GM12878 (cell line): ENCODE measurements at regions not wholly inside any gene's neighbourhood (a gene's known extent, or its start where the extent isn't known, plus 50 kb on each side); places are given as distances from the start of the nearest gene placed in this dataset.

Experiments used
- ATAC-seq: fragments of 200-7000 bp; cut with Tn5 transposase; 3 replicates; pipeline ENCODE4 v1.9.1; 2020; ENCODE audit warnings: mild to moderate bottlenecking, moderate library complexity
- BruUV-seq: library from RNA; stranded (reverse); fragments of 400-500 nt; replicated peaks from 2 replicates; lab custom pipeline; 2021; lab: Mats Ljungman, UMichigan
- CTCF ChIA-PET: fragments of 300-600 bp; sonication (Branson Sonifier 250); formaldehyde crosslinking; extraction: SDS; loops from one replicate; lab custom pipeline; 2021; ENCODE audit warnings: inconsistent platforms; lab: Yijun Ruan, JAX
- POLR2A ChIA-PET: fragments of 350-600 bp; formaldehyde crosslinking; extraction: SDS; loops from one replicate; lab custom pipeline; 2021; ENCODE audit warnings: inconsistent platforms; lab: Charles Lee
- RAD21 ChIA-PET: fragments of 300-600 bp; sonication (Branson Sonifier 250); formaldehyde crosslinking; loops from one replicate; lab custom pipeline; 2023; ENCODE audit warnings: antibody characterized with exemption; ENCODE audit not compliant: unreplicated experiment; lab: Charles Lee
- SMC1A ChIA-PET: fragments of 300-600 bp; sonication (Branson Sonifier 250); formaldehyde crosslinking; loops from one replicate; lab custom pipeline; 2023; ENCODE audit not compliant: unreplicated experiment, uncharacterized antibody; lab: Charles Lee
- DNase-seq: peaks from one replicate; pipeline ENCODE4 v3.0.0-alpha.2; 2011; ENCODE audit warnings: low read depth, low spot score
- FAIRE-seq: peaks from 3 replicates; lab custom pipeline; 2011; peaks lifted over from hg19 to GRCh38; lab: Jason Lieb, UNC
- H2AFZ ChIP-seq: 2 replicates; pipeline ENCODE4 v1.6.0; 2011; ENCODE audit warnings: low read depth, low read length, control low read depth; ENCODE audit not compliant: control insufficient read depth
- H3K27ac ChIP-seq: 2 replicates; pipeline ENCODE4 v1.5.1; 2011; ENCODE audit warnings: control low read depth; ENCODE audit not compliant: control insufficient read depth, insufficient read depth
- H3K27me3 ChIP-seq, 2 experiments: replicated peaks in 1 of 2; 2 replicates each; pipeline versions ENCODE4 v1.6.0 to v1.6.1; 2011; ENCODE audit warnings: low read length in 1 of 2; ENCODE audit not compliant: control insufficient read depth in 2 of 2, insufficient read depth in 2 of 2
- H3K36me3 ChIP-seq, 2 experiments: 2 replicates each; pipeline ENCODE4 v1.5.1; 2011; ENCODE audit warnings: low read length in 1 of 2; ENCODE audit not compliant: control insufficient read depth in 2 of 2, insufficient read depth in 2 of 2
- H3K4me1 ChIP-seq: 2 replicates; pipeline ENCODE4 v1.6.1; 2011; ENCODE audit warnings: mild to moderate bottlenecking, low read length, moderate library complexity, mixed read lengths; ENCODE audit not compliant: control insufficient read depth, insufficient read depth
- H3K4me2 ChIP-seq: 2 replicates; pipeline ENCODE4 v1.6.0; 2011; ENCODE audit warnings: control low read depth; ENCODE audit not compliant: control insufficient read depth, insufficient read depth
- H3K4me3 ChIP-seq: fragments of 200-600 bp; sonication (generic); 2 replicates; pipeline ENCODE4 v1.5.1; 2016
- H3K79me2 ChIP-seq: 2 replicates; pipeline ENCODE4 v1.6.0; 2011; ENCODE audit warnings: low read length; ENCODE audit not compliant: control insufficient read depth, insufficient read depth
- H3K9ac ChIP-seq: 2 replicates; pipeline ENCODE4 v1.8.0; 2011; ENCODE audit warnings: low read length, control low read depth, mixed read lengths; ENCODE audit not compliant: control insufficient read depth, insufficient read depth
- H3K9me3 ChIP-seq: replicated peaks from 3 replicates; pipeline ENCODE4 v1.5.1; 2011; ENCODE audit warnings: mild to moderate bottlenecking, low read length; ENCODE audit not compliant: control insufficient read depth, insufficient read depth
- H4K20me1 ChIP-seq: 2 replicates; pipeline ENCODE4 v1.6.0; 2011; ENCODE audit not compliant: control insufficient read depth, insufficient read depth
- BACH1 ChIP-seq: fragments of 450-650 bp; IDR thresholded peaks from 2 replicates; pipeline ENCODE4 v1.6.1; 2017; ENCODE audit warnings: mild to moderate bottlenecking, borderline replicate concordance
- CBX3 ChIP-seq: fragments of 200-600 bp; sonication (generic); IDR thresholded peaks from 2 replicates; pipeline ENCODE4 v1.6.1; 2016; ENCODE audit warnings: low read depth, borderline replicate concordance
- FOXM1 ChIP-seq: IDR thresholded peaks from 2 replicates; pipeline ENCODE4 v1.6.1; 2012; ENCODE audit warnings: low read depth, mild to moderate bottlenecking, inconsistent platforms, low read length, moderate library complexity
- HCFC1 ChIP-seq: fragments of 150-350 bp; IDR thresholded peaks from 2 replicates; pipeline ENCODE4 v1.6.1; 2014; ENCODE audit warnings: low read length
- MXI1 ChIP-seq: fragments of 150-350 bp; IDR thresholded peaks from 2 replicates; pipeline ENCODE4 v1.6.1; 2011; ENCODE audit warnings: low read depth, mild to moderate bottlenecking, inconsistent platforms, low read length, improper control_type of control experiment
- NR2C2 ChIP-seq: IDR thresholded peaks from 2 replicates; pipeline ENCODE4 v1.6.1; 2011; ENCODE audit warnings: borderline replicate concordance, low read depth; ENCODE audit not compliant: control insufficient read depth, insufficient read length
- PAX8 ChIP-seq: fragments of 450-650 bp; IDR thresholded peaks from 2 replicates; pipeline ENCODE4 v1.6.1; 2017; ENCODE audit warnings: mild to moderate bottlenecking, moderate library complexity
- PRDM15 ChIP-seq: fragments of 450-650 bp; formaldehyde crosslinking; IDR thresholded peaks from 2 replicates; pipeline ENCODE4 v1.4.0; 2020; ENCODE audit warnings: mild to moderate bottlenecking, moderate library complexity
- SREBF1 ChIP-seq: IDR thresholded peaks from 2 replicates; pipeline ENCODE4 v1.6.1; 2012; ENCODE audit warnings: mild to moderate bottlenecking, low read length
- TCF12 ChIP-seq: IDR thresholded peaks from 2 replicates; pipeline ENCODE4 v1.6.1; 2011; ENCODE audit warnings: low read depth, mild to moderate bottlenecking, low read length
- YBX1 ChIP-seq: fragments of 450-650 bp; IDR thresholded peaks from 2 replicates; pipeline ENCODE4 v1.6.1; 2016; ENCODE audit warnings: antibody characterized with exemption
- ZBED1 ChIP-seq: IDR thresholded peaks from 2 replicates; pipeline ENCODE4 v1.6.1; 2016; ENCODE audit warnings: borderline replicate concordance
- ZNF384 ChIP-seq: IDR thresholded peaks from 2 replicates; pipeline ENCODE4 v1.6.1; 2012; ENCODE audit warnings: low read depth, mild to moderate bottlenecking, low read length, improper control_type of control experiment, borderline replicate concordance
- ZNF592 ChIP-seq: fragments of 450-650 bp; IDR thresholded peaks from 2 replicates; pipeline ENCODE4 v1.6.1; 2017; ENCODE audit warnings: mild to moderate bottlenecking, moderate library complexity
- ZNF622 ChIP-seq: fragments of 450-650 bp; IDR thresholded peaks from 2 replicates; pipeline ENCODE4 v1.6.1; 2017; ENCODE audit warnings: mild to moderate bottlenecking, inconsistent platforms
- ZSCAN29 ChIP-seq: fragments of 450-650 bp; IDR thresholded peaks from 2 replicates; pipeline ENCODE4 v1.6.1; 2017; ENCODE audit warnings: mild to moderate bottlenecking, moderate library complexity
- WGBS: methylation state at CpG from one replicate; pipeline ENCODE4 v1.1.6; 2016; ENCODE audit warnings: low lambda C conversion rate; ENCODE audit not compliant: insufficient replicate concordance, insufficient coverage; ENCODE audit errors: missing lambda C conversion rate; 5-methylcytosine and 5-hydroxymethylcytosine counted together
- in situ Hi-C: fragments of 300-500 bp; cut with MboI; formaldehyde crosslinking; loops from 9 replicates; pipeline ENCODE4 v1.14.3; 2018; ENCODE audit warnings: mixed read lengths
- intact Hi-C: fragments of 100-400 bp; cut with micrococcal nuclease; formaldehyde crosslinking; loops from one replicate; pipeline ENCODE4 v1.14.2; 2022; ENCODE audit not compliant: unreplicated experiment

GRCh38 chr12:30136696-30137095, 353.0 kb upstream of the TMTC1 start (continued):
- TF ChIP-seq PRDM15 (CRISPR knock-in tag) (no peak), NR2C2 (no peak), TCF12 (no peak), ZSCAN29 (no peak), ZNF384 (no peak), CBX3 (no peak), SREBF1 (no peak), HCFC1 (no peak)

- no TSS peak for BruUV-seq
- intact Hi-C loops (loop anchor here (1.0 to 2.0 kb wide), 2 partner anchors 583 to 617 kb away; no protein-coding TSS in a partner anchor), in situ Hi-C loops (no loop called here)
- SMC1A ChIA-PET: interaction anchor here (1.2 to 1.4 kb wide), 3 partner anchors 9 to 616 kb away, joined by 3 to 8 read pairs (median 4); no protein-coding TSS in a partner anchor
- H3K9me3 ChIP-seq: no peaks in the 10 kb centered on the region; the same call in 2 of the 3 replicates
- WGBS: 28% methylated on average over 2 of the region's 2 CpGs
- RAD21 ChIA-PET: interaction anchor here (3.5 kb wide), 1 partner anchor 616 kb away, joined by 24 read pairs; no protein-coding TSS in a partner anchor
- H3K27ac ChIP-seq: no peak overlapping the region
- no peak for ATAC-seq
- no peaks in the 10 kb centered on the region for H4K20me1 ChIP-seq
- no peak overlapping the region for H3K4me2 ChIP-seq
- no peak overlapping the region for H3K4me3 ChIP-seq
- POLR2A ChIA-PET: no interaction called here
- no peak for DNase-seq
- no peak for FAIRE-seq
- no peaks in the 10 kb centered on the region for H3K4me1 ChIP-seq
- H3K9ac ChIP-seq: no peak overlapping the region
- no peaks in the 10 kb centered on the region for H3K36me3 ChIP-seq
- no peaks in the 10 kb centered on the region for H3K27me3 ChIP-seq
- H2AFZ ChIP-seq: no peak overlapping the region
- no peak for TF ChIP-seq YBX1
- no peak for TF ChIP-seq ZNF622
- no peak for TF ChIP-seq ZBED1
- no peak for TF ChIP-seq FOXM1
- TF ChIP-seq SREBF1: no peak
- TF ChIP-seq ZNF592: no peak
- no peak for TF ChIP-seq BACH1
- no peak for TF ChIP-seq MXI1
- no peak for TF ChIP-seq PAX8
- CTCF ChIA-PET: interaction anchor here (0.9 to 1.7 kb wide), 3 partner anchors 9 to 616 kb away, joined by 3 to 12 read pairs (median 3); no protein-coding TSS in a partner anchor
- H3K79me2 ChIP-seq: no peaks in the 10 kb centered on the region
Observed at GRCh38 chr12:30135776-30136175, 352.0 kb upstream of the TMTC1 start.
